C4-2B (cell line): ENCODE measurements at regions not wholly inside any gene's neighbourhood (a gene's known extent, or its start where the extent isn't known, plus 50 kb on each side); places are given as distances from the start of the nearest gene placed in this dataset.

ENCODE experiments used
- H3K27ac ChIP-seq: fragments of 450-650 bp; 2 replicates; pipeline ENCODE4 v1.5.1; 2017
- CTCF ChIP-seq: fragments of 450-650 bp; conservative IDR thresholded peaks from 2 replicates; pipeline ENCODE4 v1.5.1; 2017; ENCODE audit warnings: mild to moderate bottlenecking
- ZFX ChIP-seq: fragments of 450-650 bp; IDR thresholded peaks from 2 replicates; pipeline ENCODE4 v1.6.1; 2017

GRCh38 chr14:89017417-89017816, 193.0 kb downstream of the TTC8 start:
- H3K27ac ChIP-seq = no peak overlapping the region
- TF ChIP-seq ZFX = no peak
- no peak for TF ChIP-seq CTCF

GRCh38 chr14:89022274-89022673, 197.8 kb downstream of the TTC8 start:
- no peak overlapping the region for H3K27ac ChIP-seq
- no peak for TF ChIP-seq ZFX
- no peak for TF ChIP-seq CTCF

GRCh38 chr14:89024691-89025090, 200.2 kb downstream of the TTC8 start:
- no peak for TF ChIP-seq ZFX
- TF ChIP-seq CTCF = no peak
- H3K27ac ChIP-seq = no peak overlapping the region

- no peak overlapping the region for H3K27ac ChIP-seq
- TF ChIP-seq ZFX (no peak), CTCF (no peak)
Observed at GRCh38 chr14:89025561-89026236, 201.2 kb downstream of the TTC8 start.

GRCh38 chr14:89027097-89027740, 202.8 kb downstream of the TTC8 start:
- TF ChIP-seq ZFX = no peak
- peak; percentile 98 for TF ChIP-seq CTCF
- H3K27ac ChIP-seq = no peak overlapping the region; the same call in 1 of the 2 replicates

GRCh38 chr14:89028462-89029134, 204.1 kb downstream of the TTC8 start:
- TF ChIP-seq ZFX = no peak
- no peak for TF ChIP-seq CTCF
- no peak overlapping the region for H3K27ac ChIP-seq

- H3K27ac ChIP-seq = no peak overlapping the region
- TF ChIP-seq ZFX (no peak), CTCF (no peak)
Observed at GRCh38 chr14:89029961-89030694, 205.7 kb downstream of the TTC8 start.
